ENCODE measurements at regions not wholly inside any gene's neighbourhood (a gene's known extent, or its start where the extent isn't known, plus 50 kb on each side); places are given as distances from the start of the nearest gene placed in this dataset.
A peak's percentile ranks its signal among the peaks of the same experiment; 100 is the strongest.

- H3K9me3 Mint-ChIP-seq, result no peaks in the 10 kb centered on the region
- H3K27ac Mint-ChIP-seq, result no peak overlapping the region
Measured at GRCh38 chr4:3368334-3368733, 73.4 kb upstream of the HGFAC start.

GRCh38 chr4:3368841-3369760 is 72.7 kb upstream of the HGFAC start:
- H3K9me3 Mint-ChIP-seq, result no peaks in the 10 kb centered on the region
- H3K27ac Mint-ChIP-seq, result peak overlapping the region; percentile 35
- no peaks in the 10 kb centered on the region for H3K27me3 Mint-ChIP-seq (ENCODE audit: low read depth)
- H3K36me3 Mint-ChIP-seq, result peaks cover 3% of the 10 kb centered on the region
- peaks cover 51% of the 10 kb centered on the region for H3K4me1 Mint-ChIP-seq
- H3K4me3 Mint-ChIP-seq, result peak overlapping the region; percentile 18
- peak in 1 of 2 experiments; percentile 37 for DNase-seq (ENCODE audit: low spot score in 2 of 2, unreplicated experiment in 2 of 2)
- no peak for TF ChIP-seq CTCF (IDR thresholded peaks at IDR 0.05; ENCODE audit: unreplicated experiment)

More at GRCh38 chr4:3368334-3368733, 73.4 kb upstream of the HGFAC start:
- peaks cover 51% of the 10 kb centered on the region for H3K4me1 Mint-ChIP-seq
- no peak for DNase-seq (ENCODE audit: low spot score in 2 of 2, unreplicated experiment in 2 of 2)
- no peaks in the 10 kb centered on the region for H3K36me3 Mint-ChIP-seq
- no peak overlapping the region for H3K4me3 Mint-ChIP-seq
- H3K27me3 Mint-ChIP-seq (ENCODE audit: low read depth), result no peaks in the 10 kb centered on the region
- TF ChIP-seq CTCF (IDR thresholded peaks at IDR 0.05; ENCODE audit: unreplicated experiment), result no peak

- Mint-ChIP-seq H3K27ac (peak overlapping the region; percentile 35), H3K36me3 (peaks cover 3% of the 10 kb centered on the region), H3K4me3 (peak overlapping the region; percentile 18), H3K4me1 (peaks cover 51% of the 10 kb centered on the region), H3K27me3 (ENCODE audit: low read depth) (no peaks in the 10 kb centered on the region), H3K9me3 (no peaks in the 10 kb centered on the region)
- peak in 1 of 2 experiments; percentile 40 for DNase-seq (ENCODE audit: low spot score in 2 of 2, unreplicated experiment in 2 of 2)
- TF ChIP-seq CTCF (IDR thresholded peaks at IDR 0.05; ENCODE audit: unreplicated experiment), result no peak
Measured at GRCh38 chr4:3369781-3370674, 71.7 kb upstream of the HGFAC start.

GRCh38 chr4:3371033-3372001 is 70.5 kb upstream of the HGFAC start:
- DNase-seq (ENCODE audit: low spot score in 2 of 2, unreplicated experiment in 2 of 2), result peak in 1 of 2 experiments; percentile 42
- H3K36me3 Mint-ChIP-seq, result peaks cover 3% of the 10 kb centered on the region
- no peak overlapping the region for H3K4me3 Mint-ChIP-seq
- H3K27ac Mint-ChIP-seq, result peak overlapping the region; percentile 88
- TF ChIP-seq CTCF (IDR thresholded peaks at IDR 0.05; ENCODE audit: unreplicated experiment), result no peak
- H3K9me3 Mint-ChIP-seq, result no peaks in the 10 kb centered on the region
- H3K27me3 Mint-ChIP-seq (ENCODE audit: low read depth), result no peaks in the 10 kb centered on the region
- peaks cover 51% of the 10 kb centered on the region for H3K4me1 Mint-ChIP-seq

Data from mesothelial cell of epicardium (in vitro differentiated cells).